Activated T-cell treated with anti-CD3 and anti-CD28 coated beads, Interleukin-2, amount 50 U/mL, for 72 hours (primary cell): ENCODE measurements at regions not wholly inside any gene's neighbourhood (a gene's known extent, or its start where the extent isn't known, plus 50 kb on each side); places are given as distances from the start of the nearest gene placed in this dataset.

Source experiments
- ATAC-seq, 2 donors: fragments of 150-1000 bp; cut with Tn5 transposase; replicated peaks in 1 of 2; 2 replicates each; pipeline ENCODE4 v1.10.0; 2021; ENCODE audit warnings: moderate library complexity in 2 of 2, mild to moderate bottlenecking in 1 of 2
- DNase-seq, 2 donors: peaks; one replicate each; pipeline ENCODE4 v3.0.0; 2021 to 2022; ENCODE audit warnings: mixed read lengths in 1 of 2
- H3K27ac Mint-ChIP-seq: one replicate; pipeline ENCODE4 v1.8.0; 2022; ENCODE audit warnings: mild to moderate bottlenecking, moderate library complexity, mixed read lengths
- H3K27me3 Mint-ChIP-seq: one replicate; pipeline ENCODE4 v1.8.0; 2022; ENCODE audit warnings: low read depth, mixed read lengths
- H3K36me3 Mint-ChIP-seq, 2 donors: one replicate each; pipeline ENCODE4 v1.8.0; 2022; ENCODE audit warnings: mixed read lengths in 2 of 2, mild to moderate bottlenecking in 1 of 2; ENCODE audit not compliant: insufficient read depth in 2 of 2
- H3K4me1 Mint-ChIP-seq: one replicate; pipeline ENCODE4 v1.8.0; 2022; ENCODE audit warnings: low read depth, mixed read lengths
- H3K4me3 Mint-ChIP-seq, 2 donors: one replicate each; pipeline ENCODE4 v1.8.0; 2022; ENCODE audit warnings: mild to moderate bottlenecking in 2 of 2, mixed read lengths in 2 of 2, moderate library complexity in 2 of 2
- H3K9me3 Mint-ChIP-seq, 2 donors: one replicate each; pipeline ENCODE4 v1.8.0; 2022; ENCODE audit warnings: mixed read lengths in 2 of 2

DNA sequence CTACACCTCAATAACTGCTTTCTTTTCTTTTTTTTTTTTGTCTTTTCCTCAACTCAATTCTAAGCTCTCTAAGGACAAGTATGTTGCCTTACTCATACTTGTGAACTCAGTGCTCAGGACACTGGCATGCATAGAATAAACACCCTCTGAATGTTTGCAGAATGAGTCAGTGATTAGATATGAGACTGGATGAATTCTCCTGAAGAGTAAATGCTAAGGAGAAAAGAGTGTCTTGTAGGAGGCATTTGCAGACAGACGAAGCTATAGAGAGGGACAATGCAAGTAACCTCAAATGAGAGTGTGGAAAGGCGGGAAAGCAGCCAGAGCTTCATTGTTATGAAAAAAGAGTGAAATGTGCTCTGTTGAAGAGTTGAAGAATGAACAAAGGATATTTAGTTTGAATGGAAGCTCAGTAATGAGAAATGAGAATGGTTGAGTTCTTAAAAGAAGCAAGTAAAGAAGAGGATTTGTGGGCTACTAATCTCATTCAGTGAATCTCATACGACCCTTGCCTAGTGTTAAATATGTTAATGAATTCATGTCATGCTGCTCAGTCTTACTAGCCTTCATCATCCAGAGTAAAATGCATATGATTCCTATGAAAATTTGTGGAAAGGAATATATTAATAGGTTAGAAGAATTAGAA is 166.1 kb upstream of the DPYD start:
- ATAC-seq (no peak), DNase-seq (no peak)
- H3K4me1 Mint-ChIP-seq = no peaks in the 10 kb centered on the region
- no peaks in the 10 kb centered on the region for H3K36me3 Mint-ChIP-seq
- no peaks in the 10 kb centered on the region for H3K9me3 Mint-ChIP-seq
- H3K4me3 Mint-ChIP-seq = no peak overlapping the region
- H3K27me3 Mint-ChIP-seq = no peaks in the 10 kb centered on the region
- no peak overlapping the region for H3K27ac Mint-ChIP-seq

DNA sequence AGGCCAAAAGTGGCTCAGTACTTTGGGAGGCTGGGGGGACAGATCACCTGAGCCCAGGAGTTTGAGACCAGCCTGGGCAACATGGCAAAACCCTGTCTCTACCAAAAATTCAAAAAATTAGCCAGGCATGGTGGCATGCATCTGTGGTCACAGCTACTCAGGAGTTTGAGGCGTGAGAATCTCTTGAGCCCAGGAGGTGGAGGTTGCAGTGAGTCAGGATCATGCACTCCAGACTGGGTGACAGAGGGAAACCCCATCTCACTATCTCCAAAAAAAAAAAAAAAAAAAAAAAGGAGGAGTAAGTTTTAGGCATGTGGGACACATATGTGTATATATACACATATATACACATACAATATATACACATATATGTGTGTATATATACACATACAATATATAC is 165.3 kb upstream of the DPYD start:
- H3K36me3 Mint-ChIP-seq = no peaks in the 10 kb centered on the region
- no peak overlapping the region for H3K27ac Mint-ChIP-seq
- H3K9me3 Mint-ChIP-seq = no peaks in the 10 kb centered on the region
- H3K27me3 Mint-ChIP-seq = no peaks in the 10 kb centered on the region
- H3K4me3 Mint-ChIP-seq = no peak overlapping the region
- H3K4me1 Mint-ChIP-seq = no peaks in the 10 kb centered on the region
- no peak for DNase-seq
- ATAC-seq = no peak

GRCh38 chr1:98084188-98084587 is 163.4 kb upstream of the DPYD start:
- no peaks in the 10 kb centered on the region for H3K27me3 Mint-ChIP-seq
- no peak for ATAC-seq
- no peaks in the 10 kb centered on the region for H3K36me3 Mint-ChIP-seq
- H3K27ac Mint-ChIP-seq = no peak overlapping the region
- no peaks in the 10 kb centered on the region for H3K4me1 Mint-ChIP-seq
- no peak overlapping the region for H3K4me3 Mint-ChIP-seq
- DNase-seq = no peak
- no peaks in the 10 kb centered on the region for H3K9me3 Mint-ChIP-seq

DNA sequence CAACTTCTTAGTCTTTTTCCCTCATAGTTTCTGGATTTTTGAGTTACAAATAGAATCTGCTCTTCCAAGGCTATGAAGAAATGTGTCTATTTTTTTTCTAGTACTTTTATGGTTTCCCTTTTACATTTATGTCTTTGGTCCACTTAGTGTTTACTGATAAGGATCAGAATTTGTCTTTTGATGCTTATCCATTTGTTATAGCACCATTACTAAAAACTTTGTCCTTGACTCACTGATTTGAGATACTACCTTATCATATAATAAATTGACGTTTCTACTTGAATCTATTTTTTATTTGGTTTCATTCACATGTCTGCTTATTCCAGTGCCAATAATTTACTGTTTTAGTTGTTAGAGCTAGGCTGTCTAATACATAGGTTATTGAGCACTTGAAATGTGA is 161.1 kb upstream of the DPYD start:
- no peaks in the 10 kb centered on the region for H3K27me3 Mint-ChIP-seq
- no peaks in the 10 kb centered on the region for H3K36me3 Mint-ChIP-seq

DNA sequence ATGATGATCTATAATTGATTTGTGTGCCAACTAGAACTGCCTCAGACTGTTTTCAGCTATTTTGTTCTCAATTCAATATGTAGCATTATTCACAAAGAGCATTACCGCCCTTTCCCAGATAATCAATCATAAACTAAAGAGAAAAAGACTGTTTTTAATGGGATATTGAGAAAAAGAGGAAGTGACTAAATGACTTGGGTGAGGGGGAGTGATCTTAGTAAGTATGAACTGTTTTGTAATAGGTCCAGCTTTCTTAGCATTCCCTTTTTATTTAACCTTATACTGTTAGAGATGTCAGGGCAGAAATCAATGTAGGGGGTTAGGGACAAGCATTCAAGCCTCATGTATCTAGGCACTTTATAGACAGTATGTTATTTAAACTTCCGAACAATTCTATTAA is 157.8 kb upstream of the DPYD start:
- DNase-seq = no peak

More for the DNA sequence above, 161.1 kb upstream of the DPYD start:
- Mint-ChIP-seq H3K4me1 (no peaks in the 10 kb centered on the region), H3K27ac (no peak overlapping the region), H3K9me3 (no peaks in the 10 kb centered on the region), H3K4me3 (no peak overlapping the region)
- no peak for ATAC-seq
- no peak for DNase-seq

GRCh38 chr1:98077691-98078090 is 156.9 kb upstream of the DPYD start:
- ATAC-seq = no peak
- H3K27ac Mint-ChIP-seq = no peak overlapping the region
- no peak overlapping the region for H3K4me3 Mint-ChIP-seq

More for the DNA sequence above, 157.8 kb upstream of the DPYD start:
- no peak overlapping the region for H3K4me3 Mint-ChIP-seq
- no peaks in the 10 kb centered on the region for H3K9me3 Mint-ChIP-seq
- H3K27ac Mint-ChIP-seq = no peak overlapping the region
- H3K4me1 Mint-ChIP-seq = no peaks in the 10 kb centered on the region
- H3K36me3 Mint-ChIP-seq = no peaks in the 10 kb centered on the region
- no peaks in the 10 kb centered on the region for H3K27me3 Mint-ChIP-seq
- no peak for ATAC-seq

GRCh38 chr1:98075626-98076025 is 154.8 kb upstream of the DPYD start:
- H3K27me3 Mint-ChIP-seq = peaks cover 6% of the 10 kb centered on the region
- no peaks in the 10 kb centered on the region for H3K9me3 Mint-ChIP-seq
- ATAC-seq = no peak
- H3K27ac Mint-ChIP-seq = no peak overlapping the region
- H3K4me1 Mint-ChIP-seq = no peaks in the 10 kb centered on the region
- DNase-seq = no peak
- no peak overlapping the region for H3K4me3 Mint-ChIP-seq
- no peaks in the 10 kb centered on the region for H3K36me3 Mint-ChIP-seq

More at GRCh38 chr1:98077691-98078090, 156.9 kb upstream of the DPYD start:
- Mint-ChIP-seq H3K4me1 (no peaks in the 10 kb centered on the region), H3K36me3 (no peaks in the 10 kb centered on the region), H3K27me3 (no peaks in the 10 kb centered on the region), H3K9me3 (no peaks in the 10 kb centered on the region)
- DNase-seq = no peak

GRCh38 chr1:98073823-98074222 is 153.0 kb upstream of the DPYD start:
- H3K9me3 Mint-ChIP-seq = no peaks in the 10 kb centered on the region
- ATAC-seq (no peak), DNase-seq (no peak)
- peaks cover 6% of the 10 kb centered on the region for H3K27me3 Mint-ChIP-seq
- no peaks in the 10 kb centered on the region for H3K4me1 Mint-ChIP-seq
- no peak overlapping the region for H3K4me3 Mint-ChIP-seq
- no peaks in the 10 kb centered on the region for H3K36me3 Mint-ChIP-seq
- no peak overlapping the region for H3K27ac Mint-ChIP-seq

DNA sequence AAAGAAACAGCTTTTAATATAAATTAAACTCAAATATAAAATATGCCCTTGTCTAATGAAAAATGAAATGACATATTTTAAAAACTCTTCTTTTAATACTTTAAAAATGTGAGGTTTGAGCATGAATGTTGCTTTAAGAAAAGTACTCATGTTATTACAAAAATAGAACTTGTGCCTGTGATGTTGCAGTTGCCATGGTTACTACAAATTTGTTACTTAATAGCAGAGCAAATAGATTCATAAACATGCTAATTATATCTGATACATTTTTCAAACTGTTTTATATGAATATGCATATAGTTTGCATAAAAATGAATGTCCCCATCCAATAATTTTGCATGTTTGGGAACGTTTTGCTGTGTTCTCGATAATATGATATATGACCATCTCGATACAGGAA is 152.3 kb upstream of the DPYD start:
- ATAC-seq = no peak
- Mint-ChIP-seq H3K27ac (no peak overlapping the region), H3K4me1 (no peaks in the 10 kb centered on the region), H3K9me3 (no peaks in the 10 kb centered on the region), H3K36me3 (no peaks in the 10 kb centered on the region), H3K27me3 (peaks cover 6% of the 10 kb centered on the region), H3K4me3 (no peak overlapping the region)
- DNase-seq = no peak

GRCh38 chr1:98072047-98072446 is 151.2 kb upstream of the DPYD start:
- no peak for DNase-seq
- Mint-ChIP-seq H3K27me3 (peaks cover 6% of the 10 kb centered on the region), H3K4me3 (no peak overlapping the region)

DNA sequence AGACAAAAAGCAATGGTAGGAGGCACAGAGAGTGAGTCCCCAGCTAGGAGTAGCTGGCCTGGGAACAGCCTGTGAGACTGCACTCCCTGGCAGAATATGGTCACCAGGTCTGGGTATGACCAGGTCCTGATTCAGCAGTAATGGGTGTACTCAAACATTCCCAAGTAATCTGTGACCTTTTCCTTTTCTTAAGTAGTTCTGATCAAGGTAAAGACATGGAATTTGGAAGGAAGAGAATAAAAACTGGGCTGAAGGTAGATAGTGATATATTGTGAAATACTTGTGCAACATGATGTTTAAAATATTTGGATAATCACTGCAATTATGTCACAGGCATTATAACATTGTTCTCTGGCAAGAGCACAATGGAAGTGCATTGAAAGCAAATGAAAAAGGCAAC is 147.2 kb upstream of the DPYD start:
- no peak overlapping the region for H3K4me3 Mint-ChIP-seq

More at GRCh38 chr1:98072047-98072446, 151.2 kb upstream of the DPYD start:
- no peaks in the 10 kb centered on the region for H3K36me3 Mint-ChIP-seq
- ATAC-seq = no peak
- no peaks in the 10 kb centered on the region for H3K4me1 Mint-ChIP-seq
- no peaks in the 10 kb centered on the region for H3K9me3 Mint-ChIP-seq
- H3K27ac Mint-ChIP-seq = no peak overlapping the region

DNA sequence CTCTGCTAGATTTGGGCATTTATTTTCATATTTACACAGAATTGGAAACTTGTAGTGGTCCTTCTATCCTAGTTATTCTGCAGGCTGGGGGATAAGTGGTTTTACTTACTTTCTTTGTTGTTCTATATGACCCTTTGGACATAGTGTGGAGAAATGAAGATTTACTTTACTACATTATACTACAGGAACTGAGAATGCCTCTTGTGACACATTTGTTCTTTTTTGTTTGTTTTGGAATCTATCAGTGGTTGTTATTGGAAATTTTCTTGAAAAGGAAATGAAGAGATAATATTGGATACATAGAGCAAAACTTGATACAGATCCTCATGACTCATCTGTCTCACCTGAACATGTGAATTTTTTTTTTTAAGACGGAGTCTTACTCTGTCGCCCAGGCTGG is 146.1 kb upstream of the DPYD start:
- ATAC-seq (no peak), DNase-seq (no peak)
- Mint-ChIP-seq H3K36me3 (no peaks in the 10 kb centered on the region), H3K27me3 (peaks cover 5% of the 10 kb centered on the region), H3K4me3 (no peak overlapping the region), H3K4me1 (no peaks in the 10 kb centered on the region), H3K27ac (no peak overlapping the region), H3K9me3 (no peaks in the 10 kb centered on the region)

More for the DNA sequence above, 147.2 kb upstream of the DPYD start:
- no peak for ATAC-seq
- no peak for DNase-seq
- H3K27ac Mint-ChIP-seq = no peak overlapping the region
- H3K36me3 Mint-ChIP-seq = no peaks in the 10 kb centered on the region
- H3K27me3 Mint-ChIP-seq = peaks cover 6% of the 10 kb centered on the region
- no peaks in the 10 kb centered on the region for H3K4me1 Mint-ChIP-seq
- no peaks in the 10 kb centered on the region for H3K9me3 Mint-ChIP-seq

DNA sequence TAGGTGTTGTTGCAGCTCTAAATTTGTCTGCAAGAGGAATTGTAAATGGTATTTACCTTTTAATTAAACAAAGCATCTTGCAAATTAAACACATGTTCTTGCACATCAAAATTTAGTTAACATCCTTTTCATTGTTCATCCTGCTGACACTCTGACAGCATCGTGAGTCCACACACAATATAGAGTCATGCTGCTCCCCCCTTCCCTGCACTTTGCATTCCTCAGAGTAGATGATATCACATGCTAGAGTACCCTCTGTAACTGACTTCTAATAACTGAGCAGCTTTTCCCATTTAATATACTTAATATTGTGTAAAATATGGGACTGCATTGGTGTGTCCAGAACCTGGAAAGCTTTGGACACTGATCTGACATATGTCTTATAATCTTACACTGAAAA is 138.8 kb upstream of the DPYD start:
- H3K27ac Mint-ChIP-seq = no peak overlapping the region
- no peaks in the 10 kb centered on the region for H3K9me3 Mint-ChIP-seq
- peaks cover 53% of the 10 kb centered on the region for H3K27me3 Mint-ChIP-seq
- H3K4me1 Mint-ChIP-seq = no peaks in the 10 kb centered on the region
- DNase-seq = no peak
- no peaks in the 10 kb centered on the region for H3K36me3 Mint-ChIP-seq
- no peak for ATAC-seq
- H3K4me3 Mint-ChIP-seq = no peak overlapping the region

DNA sequence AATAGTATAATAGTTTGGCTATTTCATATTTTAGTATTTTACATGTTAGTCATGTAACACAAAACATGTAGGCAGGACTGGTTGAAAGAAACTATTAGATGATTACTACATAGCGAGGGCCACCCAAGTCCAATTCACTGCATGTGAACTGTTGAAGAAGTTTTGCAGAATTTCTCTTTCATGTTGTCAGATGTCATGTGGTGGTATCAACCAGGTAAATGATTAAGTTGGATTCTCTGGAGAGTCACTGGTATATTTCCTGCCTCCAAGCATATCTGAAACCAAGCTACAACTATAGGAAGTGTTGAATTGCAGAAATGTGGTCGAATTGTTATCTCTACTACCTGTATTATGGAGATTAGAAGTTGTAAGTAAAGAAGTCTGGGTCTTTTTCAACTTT is 137.8 kb upstream of the DPYD start:
- H3K27me3 Mint-ChIP-seq = peaks cover 58% of the 10 kb centered on the region
- no peak for ATAC-seq
- no peaks in the 10 kb centered on the region for H3K9me3 Mint-ChIP-seq

More for the DNA sequence above, 137.8 kb upstream of the DPYD start:
- Mint-ChIP-seq H3K4me3 (no peak overlapping the region), H3K4me1 (no peaks in the 10 kb centered on the region), H3K36me3 (no peaks in the 10 kb centered on the region), H3K27ac (no peak overlapping the region)
- DNase-seq = no peak
